SK-MEL-5 (cell line): ENCODE measurements at regions not wholly inside any gene's neighbourhood (a gene's known extent, or its start where the extent isn't known, plus 50 kb on each side); places are given as distances from the start of the nearest gene placed in this dataset.
A peak's percentile ranks its signal among the peaks of the same experiment; 100 is the strongest.

Experiments
- DNase-seq: peaks from one replicate; pipeline ENCODE4 v3.0.0-alpha.2; 2016; ENCODE audit warnings: low read depth, low spot score
- in situ Hi-C: cut with HindIII; loops from 2 replicates; pipeline ENCODE4 v1.10.0; 2016; ENCODE audit warnings: low sequenced_read_pairs, high pct_unique_total_duplicates, low pct_unique_long_range_greater_than_20kb

DNA sequence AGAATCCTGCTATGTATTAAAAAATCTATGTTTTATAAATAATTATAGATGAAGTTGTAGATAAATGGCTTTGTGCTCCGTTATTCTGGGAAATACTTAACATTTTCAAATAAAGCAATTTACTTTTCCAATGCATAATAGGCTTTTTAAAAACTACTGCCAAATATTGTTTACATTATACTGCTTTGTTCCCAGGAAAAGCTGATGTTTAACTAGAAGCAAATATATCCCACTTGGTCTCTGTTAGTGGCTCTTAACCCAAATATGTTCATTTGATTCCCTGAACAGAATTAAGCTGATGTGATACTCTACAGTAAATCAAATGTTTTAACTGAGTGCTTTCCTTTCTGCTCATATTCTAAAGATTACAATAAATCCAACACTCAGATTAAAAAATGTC lies 326.3 kb downstream of the SLCO4C1 start:
- in situ Hi-C loops: no loop called here
- DNase-seq: no peak

DNA sequence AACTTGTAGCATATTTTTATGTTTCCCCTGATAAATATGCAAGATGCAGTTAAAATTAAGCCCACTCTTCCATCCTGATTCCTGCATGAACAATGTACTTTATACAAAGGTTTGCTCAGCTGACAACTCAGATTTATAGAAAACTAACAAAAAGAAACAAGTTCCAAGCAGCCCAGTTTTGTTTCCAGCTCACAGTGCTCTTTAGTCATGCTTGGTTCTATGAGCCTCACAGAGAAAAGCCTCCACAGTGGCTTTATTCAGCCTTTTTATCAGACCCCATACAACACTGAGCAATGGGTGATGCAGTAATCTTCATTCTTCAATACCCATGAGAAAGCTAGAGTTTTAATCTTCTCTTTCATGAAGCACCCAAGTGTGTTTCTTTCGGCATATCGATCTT lies 329.6 kb downstream of the SLCO4C1 start:
- in situ Hi-C loops: no loop called here
- no peak for DNase-seq

DNA sequence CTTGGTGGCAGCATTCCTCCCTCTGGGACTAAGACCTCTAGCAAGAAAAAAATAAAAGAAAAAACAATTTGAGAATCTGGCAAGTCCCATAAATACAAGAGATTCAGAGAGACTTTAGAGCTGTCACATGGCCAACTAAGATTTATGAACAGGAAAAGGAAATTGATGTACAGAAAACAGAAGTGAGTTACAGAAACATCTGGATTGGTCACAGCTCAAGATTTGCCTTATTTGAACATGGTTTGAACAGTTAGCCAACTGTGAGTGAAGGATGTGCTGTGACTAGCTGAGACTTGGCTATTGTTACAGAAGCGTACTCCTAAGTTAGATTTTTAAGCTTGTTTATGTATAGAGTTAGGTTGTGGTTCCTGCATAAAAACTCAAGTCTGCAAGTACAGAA lies 340.2 kb downstream of the SLCO4C1 start:
- no peak for DNase-seq
- in situ Hi-C loops: no loop called here

DNA sequence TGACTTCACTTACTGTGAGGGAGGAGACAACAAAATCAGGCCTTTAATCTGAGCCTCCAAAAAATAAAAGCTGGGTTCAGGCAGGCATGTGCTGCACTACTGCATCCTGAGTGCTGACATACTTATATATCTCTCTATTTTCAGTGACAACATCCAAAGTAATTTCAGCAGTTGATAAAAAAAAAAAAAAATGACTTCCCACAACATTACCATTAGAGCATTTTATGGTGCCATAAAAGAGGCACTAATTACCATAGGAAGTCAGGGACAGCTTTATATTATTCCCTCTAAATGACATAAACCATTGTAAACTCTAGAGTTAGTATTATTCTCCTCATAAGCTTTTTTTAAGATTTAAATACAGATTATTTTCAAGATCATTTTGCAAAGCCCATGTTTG lies 346.1 kb downstream of the SLCO4C1 start:
- in situ Hi-C loops: no loop called here
- no peak for DNase-seq

DNA sequence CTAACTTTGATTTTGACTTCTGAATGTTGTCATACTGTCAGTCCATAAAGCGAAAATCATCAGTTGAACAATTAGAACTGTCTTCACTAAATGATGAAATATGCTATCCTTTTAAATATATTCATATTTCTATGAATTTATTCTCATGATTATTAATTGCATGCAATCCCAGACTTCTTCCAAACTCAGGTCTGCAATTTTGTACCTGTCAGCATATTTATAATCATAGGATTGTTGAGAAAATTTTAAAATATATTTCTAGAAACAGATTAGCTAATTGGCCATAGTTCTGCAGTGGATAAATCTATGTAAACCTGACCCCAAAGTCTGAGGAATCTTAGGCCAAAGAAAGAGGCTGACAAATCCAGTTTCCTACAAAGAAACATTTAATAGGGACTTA lies 347.5 kb downstream of the SLCO4C1 start:
- no peak for DNase-seq
- in situ Hi-C loops: no loop called here

DNA sequence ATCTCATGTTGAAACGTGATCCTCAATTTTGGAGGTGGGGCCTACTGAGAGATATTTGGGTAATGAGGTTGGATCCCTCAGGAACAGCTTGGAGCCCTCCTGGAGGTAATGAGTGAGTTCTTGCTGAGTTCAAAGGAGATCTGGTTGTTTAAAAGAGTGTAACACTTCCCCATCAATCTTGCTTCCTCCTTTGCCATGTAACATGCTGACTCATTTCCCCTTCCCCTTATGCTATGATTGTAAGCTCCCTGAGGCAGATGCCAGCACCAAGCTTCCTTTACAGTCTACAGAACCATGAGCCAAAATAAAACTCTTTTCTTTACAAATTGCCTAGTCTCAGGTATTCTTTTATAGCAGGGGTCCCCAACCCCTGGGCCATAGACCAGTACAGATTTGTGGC lies 352.3 kb downstream of the SLCO4C1 start:
- in situ Hi-C loops: no loop called here
- no peak for DNase-seq

DNA sequence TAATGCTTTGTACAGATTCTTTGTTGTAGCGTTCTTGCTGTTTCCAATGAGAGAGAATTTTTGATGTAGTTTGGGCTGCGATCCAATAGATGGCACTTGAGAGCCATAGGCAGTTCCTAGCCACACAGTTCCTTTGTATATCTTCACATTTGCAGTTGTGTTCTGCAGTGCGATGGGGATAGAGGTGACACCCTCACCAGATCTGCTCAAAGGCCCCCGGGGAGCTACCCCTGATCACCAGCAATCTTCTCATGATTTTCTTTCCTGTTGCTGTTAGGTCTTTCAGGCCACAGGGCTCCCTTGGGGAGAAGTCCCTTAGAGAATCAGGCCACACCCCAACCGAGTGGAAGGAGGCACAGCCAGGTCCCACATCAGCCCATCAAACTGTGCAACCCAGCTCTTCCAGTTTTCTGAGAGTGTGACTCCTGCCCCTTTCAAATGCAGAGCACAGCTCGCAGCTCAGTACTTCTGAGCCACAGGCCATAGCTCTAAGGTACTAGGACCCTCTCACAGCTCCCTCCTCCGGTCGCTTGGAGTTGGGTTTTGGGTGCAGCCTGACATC lies 353.7 kb downstream of the SLCO4C1 start:
- in situ Hi-C loops: no loop called here
- peak; percentile 67 for DNase-seq

DNA sequence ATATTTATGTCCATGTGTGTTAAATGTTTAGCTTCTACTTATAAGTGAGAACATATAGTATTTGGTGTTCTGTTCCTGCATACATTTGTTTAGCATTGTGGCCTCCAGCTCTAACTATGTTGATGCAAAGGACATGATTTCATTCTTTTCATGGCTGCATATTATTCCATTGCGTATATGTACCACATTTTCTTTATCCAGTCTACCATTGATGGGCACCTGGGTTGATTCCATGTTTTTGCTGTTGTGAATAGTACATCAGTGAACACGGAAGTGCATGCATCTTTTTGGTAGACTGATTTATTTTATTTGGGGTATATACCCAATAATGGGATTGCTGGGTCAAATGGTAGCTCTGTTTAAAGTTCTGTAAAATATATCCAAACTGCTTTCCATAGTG lies 359.0 kb downstream of the SLCO4C1 start:
- no peak for DNase-seq
- in situ Hi-C loops: no loop called here

DNA sequence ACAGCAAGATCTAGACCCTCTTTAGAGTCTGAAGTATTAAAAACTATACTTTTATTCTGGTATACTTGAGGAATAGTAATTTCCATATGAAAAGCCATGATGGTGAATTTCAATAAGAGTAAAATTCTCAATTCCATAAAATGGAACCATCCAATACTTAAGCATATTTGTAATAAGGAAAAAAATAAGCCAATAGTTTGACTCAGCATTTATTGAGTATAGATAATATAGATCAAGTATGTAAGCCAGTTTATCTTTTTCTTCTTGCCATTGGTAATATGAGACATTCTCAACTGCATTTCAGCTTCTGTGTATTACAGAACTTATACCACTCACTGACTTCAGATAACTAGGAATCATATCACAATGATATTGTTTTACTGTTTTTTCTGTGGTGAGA lies 361.0 kb downstream of the SLCO4C1 start:
- DNase-seq: no peak
- in situ Hi-C loops: no loop called here

DNA sequence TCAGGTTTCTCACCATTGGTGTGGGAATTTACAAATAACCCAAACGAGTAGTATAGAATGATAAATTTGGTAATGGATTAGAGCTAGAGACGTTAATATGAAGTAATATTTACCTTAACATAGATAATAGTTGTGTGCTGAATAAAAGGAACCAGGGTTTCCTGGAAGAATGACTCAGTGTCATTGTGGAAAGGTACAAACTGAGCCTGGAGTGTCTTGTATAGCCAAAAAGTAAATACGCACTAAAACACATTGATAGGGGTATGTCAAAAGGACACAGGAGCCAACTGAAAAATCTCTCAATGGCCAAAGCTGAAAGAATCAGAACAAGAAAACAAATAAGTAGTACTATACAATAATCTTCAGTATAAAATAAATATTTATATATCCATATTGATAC lies 363.5 kb downstream of the SLCO4C1 start:
- in situ Hi-C loops: no loop called here
- no peak for DNase-seq

DNA sequence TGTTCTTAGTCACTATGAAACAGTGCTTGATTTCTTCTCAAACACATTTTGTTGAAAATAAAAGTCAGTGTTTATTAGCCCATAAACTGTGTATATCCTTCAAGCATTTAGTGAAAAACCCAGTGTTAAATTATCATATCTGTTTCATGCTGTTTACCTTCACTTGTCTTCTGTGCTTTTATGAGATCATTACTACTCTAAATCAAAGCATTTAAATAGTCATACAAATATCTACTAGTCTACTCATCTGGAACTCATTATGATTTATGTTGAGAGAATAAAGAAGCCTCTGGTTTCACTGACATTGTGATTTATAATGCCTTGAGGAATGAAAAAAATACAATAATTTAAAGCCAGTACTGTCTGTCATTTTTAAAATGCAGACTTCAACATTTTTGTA lies 366.5 kb downstream of the SLCO4C1 start:
- in situ Hi-C loops: no loop called here
- no peak for DNase-seq

DNA sequence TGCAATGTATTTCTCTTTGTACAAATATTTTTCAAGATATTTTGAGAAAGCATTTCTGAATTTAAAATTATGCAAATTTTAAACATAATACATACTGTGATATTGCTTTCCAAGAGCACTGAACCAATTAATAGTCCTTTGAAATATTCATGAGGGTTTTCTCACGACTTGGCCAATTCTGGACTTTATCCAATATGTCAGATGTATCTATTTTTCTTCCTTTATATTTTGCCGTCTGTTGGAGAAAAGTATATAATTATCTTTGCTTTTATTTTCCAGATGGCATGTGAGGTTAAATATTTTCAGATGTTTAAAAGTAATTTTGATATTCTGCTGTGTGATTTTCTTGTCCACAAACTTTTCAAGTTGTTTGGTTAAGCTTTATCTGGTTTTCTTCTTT lies 378.9 kb downstream of the SLCO4C1 start:
- in situ Hi-C loops: no loop called here
- no peak for DNase-seq

DNA sequence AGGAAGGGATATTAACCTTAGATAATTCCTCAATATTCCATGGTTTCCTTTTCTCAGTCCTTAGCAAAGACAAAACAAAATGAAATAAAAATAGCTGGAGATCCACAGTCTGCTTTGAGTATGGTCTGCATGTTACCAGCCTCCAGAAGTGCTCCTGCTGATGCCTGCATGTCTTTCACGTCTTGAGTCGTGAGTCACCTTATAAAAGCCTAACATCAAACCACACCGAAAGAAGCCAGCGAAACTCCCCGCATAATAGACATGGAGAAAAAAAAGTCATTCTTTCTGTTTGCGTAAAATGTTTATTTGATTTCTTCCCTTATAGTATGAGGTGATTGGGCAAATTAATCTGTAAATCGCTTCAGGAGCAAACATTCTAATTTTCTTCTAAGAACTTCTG lies 380.5 kb downstream of the SLCO4C1 start:
- no peak for DNase-seq
- in situ Hi-C loops: no loop called here

DNA sequence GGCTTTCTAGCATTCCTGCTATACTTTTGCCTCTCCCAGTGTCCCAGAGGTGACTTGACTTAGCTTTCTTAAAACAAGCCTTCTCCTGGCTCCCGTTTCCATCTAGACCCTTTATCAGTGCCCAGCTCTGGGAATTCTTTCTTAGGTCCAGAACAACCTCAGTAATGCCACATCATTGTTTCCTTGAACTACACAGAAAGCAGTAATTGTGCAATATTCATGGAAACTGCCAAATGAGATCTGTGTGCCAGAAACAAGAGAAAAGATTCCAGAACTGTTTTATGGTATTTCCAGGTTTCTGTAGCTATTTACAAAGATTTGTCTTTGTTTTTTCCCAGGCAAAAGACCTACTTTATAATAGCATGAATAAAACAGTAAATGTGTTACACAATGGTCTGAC lies 391.3 kb downstream of the SLCO4C1 start:
- in situ Hi-C loops: no loop called here

DNA sequence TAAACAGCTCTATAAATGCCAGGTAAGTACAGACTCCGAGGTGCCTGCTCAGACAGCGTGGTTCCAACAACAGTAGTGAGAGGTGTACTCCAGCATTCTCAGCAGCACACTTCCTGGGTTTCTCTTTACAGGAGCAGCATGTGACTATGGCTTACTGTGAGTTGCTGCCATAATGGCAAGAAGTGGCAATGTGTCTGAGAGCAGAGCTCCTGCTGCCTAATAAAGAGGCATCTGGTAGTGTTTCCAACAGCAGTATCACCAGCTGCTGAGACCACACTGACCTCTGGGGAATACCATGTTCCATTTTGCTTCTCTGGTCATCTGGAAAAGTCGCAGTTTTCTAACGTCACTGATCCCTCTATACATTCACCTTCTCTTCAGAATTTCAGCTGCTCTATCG lies 398.2 kb downstream of the SLCO4C1 start:
- DNase-seq: peak; percentile 50
- in situ Hi-C loops: no loop called here

More for the DNA sequence above, 391.3 kb downstream of the SLCO4C1 start:
- DNase-seq: no peak

DNA sequence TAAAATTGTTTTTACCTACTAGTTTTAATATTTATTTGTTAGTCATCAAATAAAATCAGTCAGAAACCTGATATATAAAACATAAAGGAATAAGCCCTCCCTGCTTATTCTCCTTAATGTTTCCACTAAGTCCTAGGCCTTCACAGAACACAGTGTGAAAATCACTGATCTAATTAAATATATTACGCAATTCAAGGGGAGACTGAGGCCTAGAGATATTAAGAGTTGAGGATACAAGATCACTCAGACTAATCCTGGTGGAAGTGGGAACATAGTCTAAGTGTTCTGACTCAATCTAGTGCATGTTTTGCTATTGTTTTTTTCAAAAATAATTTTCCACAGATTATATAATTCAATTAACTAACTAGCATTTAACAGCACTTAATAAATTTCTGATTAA lies 401.1 kb downstream of the SLCO4C1 start:
- in situ Hi-C loops: no loop called here
- no peak for DNase-seq

DNA sequence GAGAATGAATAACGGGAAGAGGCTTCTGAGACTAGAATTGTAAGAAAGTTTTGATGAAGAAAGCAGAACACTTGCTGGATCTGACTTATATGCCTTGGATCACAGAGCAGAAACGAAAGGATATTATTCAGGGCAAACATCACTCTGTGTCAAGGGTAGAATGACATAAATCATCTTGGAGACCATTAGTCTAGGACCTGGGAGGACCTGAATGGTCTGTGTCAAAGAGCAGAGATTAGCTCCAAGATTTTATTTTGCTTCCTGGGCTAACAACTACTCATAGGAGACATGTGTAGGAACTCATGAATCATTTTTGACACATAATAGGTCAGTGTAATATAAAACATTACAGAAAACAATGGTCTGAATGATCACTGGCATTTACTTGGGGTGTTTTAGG lies 417.9 kb downstream of the SLCO4C1 start:
- DNase-seq: no peak
- in situ Hi-C loops: no loop called here

DNA sequence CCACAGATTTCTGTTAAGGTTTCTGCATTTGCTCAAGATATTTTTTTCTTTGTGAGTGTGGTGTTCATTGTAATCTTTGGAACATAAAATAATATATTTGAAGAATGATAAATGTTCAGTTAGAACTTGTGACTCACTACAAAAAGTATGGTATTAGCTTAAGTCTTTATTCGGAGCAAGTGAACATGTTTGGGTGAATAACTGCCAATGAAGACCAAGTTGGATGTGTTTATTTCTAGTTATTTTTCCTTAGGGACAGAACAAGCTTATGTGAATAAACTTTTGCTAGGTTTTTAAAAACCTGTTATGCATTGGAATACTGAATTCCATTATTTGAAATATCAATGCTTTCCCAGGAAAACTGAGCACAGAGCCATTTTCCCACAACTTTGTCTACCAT lies 418.6 kb downstream of the SLCO4C1 start:
- DNase-seq: no peak
- in situ Hi-C loops: no loop called here

DNA sequence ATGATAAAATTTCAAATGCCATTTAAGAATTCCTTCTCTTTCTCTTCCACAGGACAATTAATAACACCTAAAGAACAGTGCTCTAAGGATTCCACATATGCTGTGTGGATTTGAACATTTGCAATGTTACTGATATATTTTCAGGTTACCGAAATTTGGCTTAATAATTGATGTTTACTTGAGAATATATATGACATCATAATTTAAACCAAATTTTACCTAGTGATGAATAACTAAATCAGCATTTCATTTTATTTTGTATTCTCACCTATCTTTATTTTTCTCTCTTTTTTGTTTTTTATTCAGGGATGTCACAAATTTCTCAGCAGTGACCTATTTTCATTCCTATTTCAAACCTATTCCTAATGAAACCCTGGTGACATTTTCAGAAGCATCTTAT lies 429.6 kb downstream of the SLCO4C1 start:
- DNase-seq: no peak
- in situ Hi-C loops: no loop called here

DNA sequence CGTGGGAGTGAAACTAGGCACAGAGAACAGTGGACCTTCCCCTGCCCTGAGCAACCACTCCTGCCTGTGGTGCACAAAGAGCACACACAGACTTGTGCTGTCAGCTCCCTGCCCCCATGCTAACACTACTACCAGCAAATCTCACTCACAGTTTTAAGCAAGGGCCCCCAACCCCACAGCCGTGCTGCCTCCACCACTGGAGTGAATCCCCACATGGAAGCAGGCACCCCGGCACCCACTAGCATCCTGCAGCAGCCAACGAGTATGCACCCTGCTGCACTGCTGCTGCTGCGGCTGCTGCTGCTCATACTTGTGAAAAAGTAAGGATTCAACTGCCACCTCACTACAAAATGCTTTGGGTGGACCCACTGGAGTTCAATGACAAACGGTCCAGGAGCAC lies 435.5 kb downstream of the SLCO4C1 start:
- DNase-seq: no peak
- in situ Hi-C loops: no loop called here
